IgD-negative memory B cell (primary cell): ENCODE measurements at regions not wholly inside any gene's neighbourhood (a gene's known extent, or its start where the extent isn't known, plus 50 kb on each side); places are given as distances from the start of the nearest gene placed in this dataset.
A peak's percentile ranks its signal among the peaks of the same experiment; 100 is the strongest.

Experiments used
- H3K27ac Mint-ChIP-seq, 3 donors: one replicate each; pipeline ENCODE4 v1.8.0; 2020 to 2022; ENCODE audit warnings: mild to moderate bottlenecking in 3 of 3, mixed read lengths in 3 of 3, moderate library complexity in 1 of 3
- H3K27me3 Mint-ChIP-seq: one replicate; pipeline ENCODE4 v1.8.0; 2021; ENCODE audit warnings: mixed read lengths
- H3K36me3 Mint-ChIP-seq: one replicate; pipeline ENCODE4 v1.8.0; 2020; ENCODE audit warnings: mild to moderate bottlenecking, mixed read lengths
- H3K4me1 Mint-ChIP-seq, 3 donors: one replicate each; pipeline ENCODE4 v1.8.0; 2020 to 2022; ENCODE audit warnings: mixed read lengths in 3 of 3, mild to moderate bottlenecking in 1 of 3
- H3K4me3 Mint-ChIP-seq, 4 donors: one replicate each; pipeline ENCODE4 v1.8.0; 2020 to 2022; ENCODE audit warnings: mild to moderate bottlenecking in 4 of 4, mixed read lengths in 4 of 4, moderate library complexity in 3 of 4
- H3K9me3 Mint-ChIP-seq, 3 donors: one replicate each; pipeline ENCODE4 v1.8.0; 2020 to 2021; ENCODE audit warnings: mixed read lengths in 3 of 3, mild to moderate bottlenecking in 1 of 3

DNA sequence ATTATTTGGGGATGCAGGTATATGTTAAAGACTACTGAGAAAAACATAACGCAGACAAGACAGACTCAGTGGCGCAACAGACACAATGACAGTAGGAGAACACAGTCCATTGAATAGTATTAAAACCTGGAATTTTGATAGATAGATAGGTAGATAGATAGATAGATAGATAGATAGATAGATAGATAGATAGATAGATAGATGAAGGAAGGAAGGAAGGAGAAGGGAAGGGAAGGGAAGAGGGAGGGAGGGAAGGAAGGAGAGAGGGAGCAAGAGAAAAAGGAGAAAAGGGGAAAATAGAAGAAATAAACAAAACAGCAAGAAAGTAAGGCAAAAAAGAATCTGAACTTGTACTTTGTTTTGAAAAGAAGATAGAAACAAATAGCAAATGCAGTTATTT, 404.5 kb downstream of the FOXO1 start:
- no peak overlapping the region for H3K27ac Mint-ChIP-seq

DNA sequence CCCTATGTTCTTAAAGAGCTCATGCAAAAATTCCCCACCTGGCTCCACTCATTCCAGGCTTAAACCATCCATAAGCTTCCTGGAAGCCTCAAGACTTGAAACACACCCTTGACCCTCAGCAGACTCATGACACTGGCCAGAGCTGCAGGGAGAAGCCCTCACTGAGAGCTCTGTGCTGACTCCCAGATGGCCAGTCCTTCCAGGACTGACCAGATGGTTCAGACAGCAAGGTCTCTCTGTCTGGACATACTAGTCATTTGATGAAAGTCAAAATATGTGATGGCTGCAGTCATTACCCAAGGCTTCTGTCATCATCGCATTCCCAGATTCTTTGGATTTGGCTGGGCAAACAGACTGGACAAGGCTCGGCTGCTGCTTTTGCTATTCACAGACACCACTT, 397.4 kb downstream of the FOXO1 start:
- Mint-ChIP-seq H3K9me3 (no peaks in the 10 kb centered on the region), H3K4me3 (no peak overlapping the region), H3K27me3 (peaks cover 3% of the 10 kb centered on the region), H3K4me1 (peaks cover 0 to 3% (median 1%) of the 10 kb centered on the region in 3 donors), H3K27ac (no peak overlapping the region), H3K36me3 (peaks cover 1% of the 10 kb centered on the region)

More for the DNA sequence above, 404.5 kb downstream of the FOXO1 start:
- peaks cover 4% of the 10 kb centered on the region for H3K27me3 Mint-ChIP-seq
- no peaks in the 10 kb centered on the region for H3K36me3 Mint-ChIP-seq
- H3K9me3 Mint-ChIP-seq = no peaks in the 10 kb centered on the region
- H3K4me3 Mint-ChIP-seq = no peak overlapping the region
- H3K4me1 Mint-ChIP-seq = peaks cover 0 to 1% (median 0%) of the 10 kb centered on the region in 3 donors

DNA sequence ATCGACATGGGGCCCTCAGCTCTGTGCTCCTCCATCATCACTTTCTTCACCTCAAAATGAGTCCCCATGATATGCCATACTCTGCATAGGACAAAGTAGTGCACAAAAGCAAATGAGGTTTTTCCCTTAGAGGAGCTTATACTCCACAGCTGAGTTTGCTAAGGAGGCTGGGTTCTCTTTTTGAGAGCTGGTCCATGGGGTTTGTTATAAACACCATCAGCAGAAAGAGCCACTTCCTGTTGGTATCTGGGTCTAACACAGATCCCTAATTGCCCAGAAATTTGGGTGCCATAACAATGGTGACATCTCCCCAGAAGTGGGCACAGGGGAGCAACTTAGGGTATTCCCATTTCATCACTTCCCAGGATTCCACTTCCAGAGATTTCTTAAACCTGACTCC, 395.7 kb downstream of the FOXO1 start:
- H3K27me3 Mint-ChIP-seq = no peaks in the 10 kb centered on the region
- H3K4me1 Mint-ChIP-seq = peaks cover 0 to 8% (median 5%) of the 10 kb centered on the region in 3 donors
- no peak overlapping the region for H3K4me3 Mint-ChIP-seq
- peaks cover 1% of the 10 kb centered on the region for H3K36me3 Mint-ChIP-seq
- no peak overlapping the region for H3K27ac Mint-ChIP-seq
- no peaks in the 10 kb centered on the region for H3K9me3 Mint-ChIP-seq

DNA sequence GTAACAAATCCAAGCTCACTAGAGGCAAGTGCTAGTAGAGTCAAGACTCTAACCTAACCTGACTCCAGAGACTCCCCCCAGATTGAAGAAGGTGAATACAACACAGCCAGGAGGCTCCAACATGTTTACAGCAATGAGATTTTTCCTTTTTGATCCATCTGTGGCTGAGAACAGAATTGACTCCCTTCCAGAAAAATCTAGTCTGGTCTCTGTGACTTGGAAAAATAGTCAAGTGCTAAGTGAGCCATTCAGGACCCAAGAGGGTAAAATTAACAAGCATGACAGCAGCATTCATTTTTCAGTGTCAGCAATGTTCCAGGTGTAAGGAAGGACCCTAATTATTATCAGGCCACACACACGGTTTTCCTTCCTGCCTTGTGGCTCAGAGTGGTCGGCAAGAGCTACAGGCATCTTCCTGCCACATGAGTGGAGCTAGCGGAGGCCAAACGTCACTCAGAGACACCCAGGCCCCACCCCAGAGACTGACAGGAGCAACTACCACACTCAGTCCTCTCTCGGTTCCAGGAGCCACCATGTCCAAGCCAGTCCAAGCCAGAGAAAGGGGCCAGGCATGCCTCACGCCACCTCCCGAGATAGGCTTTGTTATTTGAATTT, 395.1 kb downstream of the FOXO1 start:
- Mint-ChIP-seq H3K27ac (no peak overlapping the region), H3K36me3 (peaks cover 1% of the 10 kb centered on the region), H3K4me1 (peaks cover 0 to 8% (median 5%) of the 10 kb centered on the region in 3 donors), H3K4me3 (no peak overlapping the region), H3K9me3 (no peaks in the 10 kb centered on the region), H3K27me3 (no peaks in the 10 kb centered on the region)

DNA sequence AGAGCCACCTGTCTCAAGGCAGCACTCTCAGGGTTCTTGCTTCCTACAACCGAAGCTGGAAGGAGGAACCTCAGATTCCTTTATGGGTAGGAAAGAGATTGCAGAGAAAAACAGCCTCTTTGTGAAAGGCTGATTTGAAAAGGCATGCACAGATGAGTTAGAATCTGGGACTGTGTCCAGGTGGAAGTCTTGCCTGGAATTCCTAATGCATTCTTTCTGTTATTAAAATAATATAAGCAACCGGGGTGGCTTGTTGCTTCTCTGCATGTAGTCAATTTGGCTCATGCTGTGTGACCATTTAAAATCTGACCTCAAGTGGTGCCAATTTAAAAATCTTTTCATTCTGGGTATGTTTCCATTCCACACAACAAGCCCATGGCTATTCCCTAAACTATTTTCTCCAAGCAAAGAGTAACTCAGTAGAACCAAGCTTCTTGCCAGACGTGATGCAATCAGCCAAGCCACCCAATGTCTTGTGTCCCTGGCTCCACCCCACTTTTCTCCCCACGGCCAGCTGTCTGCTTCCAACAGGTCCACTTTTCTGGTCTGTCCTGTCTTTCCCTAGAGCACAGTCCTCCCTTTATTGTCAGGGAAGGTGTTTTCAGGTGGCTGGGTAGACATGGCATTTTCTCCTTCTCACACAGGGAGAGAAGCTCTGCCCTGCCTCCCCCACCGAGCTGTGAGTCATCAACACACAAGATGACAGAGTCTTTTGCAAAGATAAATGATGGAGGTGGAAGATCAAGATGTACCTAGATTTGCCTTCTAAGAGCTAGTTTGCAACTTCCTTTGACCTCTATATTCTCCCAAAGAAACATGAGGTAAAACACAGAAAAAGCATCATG, 394.3 kb downstream of the FOXO1 start:
- Mint-ChIP-seq H3K9me3 (no peaks in the 10 kb centered on the region), H3K27me3 (no peaks in the 10 kb centered on the region), H3K27ac (no peak overlapping the region), H3K36me3 (peaks cover 1% of the 10 kb centered on the region), H3K4me3 (no peak overlapping the region), H3K4me1 (peaks cover 0 to 8% (median 5%) of the 10 kb centered on the region in 3 donors)

DNA sequence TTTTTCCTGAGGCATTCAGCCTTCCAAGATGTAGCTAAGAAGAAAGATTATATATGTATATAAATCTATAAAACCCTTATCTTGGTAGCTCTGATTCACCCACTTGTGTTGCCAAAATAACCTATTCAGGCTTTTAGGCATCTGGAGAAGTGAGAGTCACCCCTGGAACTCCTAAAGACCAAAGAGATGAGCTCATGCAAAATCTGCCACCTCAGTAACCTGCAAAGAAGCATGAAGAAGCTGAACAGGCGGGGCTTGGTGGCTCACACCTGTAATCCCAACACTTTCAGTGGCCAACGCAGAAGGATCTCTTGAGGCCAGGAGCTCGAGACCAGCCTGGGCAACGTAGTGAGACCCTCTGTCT, 393.7 kb downstream of the FOXO1 start:
- no peaks in the 10 kb centered on the region for H3K9me3 Mint-ChIP-seq
- peaks cover 1% of the 10 kb centered on the region for H3K36me3 Mint-ChIP-seq
- no peak overlapping the region for H3K4me3 Mint-ChIP-seq
- H3K27me3 Mint-ChIP-seq = no peaks in the 10 kb centered on the region
- no peak overlapping the region for H3K27ac Mint-ChIP-seq
- H3K4me1 Mint-ChIP-seq = peaks cover 0 to 8% (median 5%) of the 10 kb centered on the region in 3 donors

DNA sequence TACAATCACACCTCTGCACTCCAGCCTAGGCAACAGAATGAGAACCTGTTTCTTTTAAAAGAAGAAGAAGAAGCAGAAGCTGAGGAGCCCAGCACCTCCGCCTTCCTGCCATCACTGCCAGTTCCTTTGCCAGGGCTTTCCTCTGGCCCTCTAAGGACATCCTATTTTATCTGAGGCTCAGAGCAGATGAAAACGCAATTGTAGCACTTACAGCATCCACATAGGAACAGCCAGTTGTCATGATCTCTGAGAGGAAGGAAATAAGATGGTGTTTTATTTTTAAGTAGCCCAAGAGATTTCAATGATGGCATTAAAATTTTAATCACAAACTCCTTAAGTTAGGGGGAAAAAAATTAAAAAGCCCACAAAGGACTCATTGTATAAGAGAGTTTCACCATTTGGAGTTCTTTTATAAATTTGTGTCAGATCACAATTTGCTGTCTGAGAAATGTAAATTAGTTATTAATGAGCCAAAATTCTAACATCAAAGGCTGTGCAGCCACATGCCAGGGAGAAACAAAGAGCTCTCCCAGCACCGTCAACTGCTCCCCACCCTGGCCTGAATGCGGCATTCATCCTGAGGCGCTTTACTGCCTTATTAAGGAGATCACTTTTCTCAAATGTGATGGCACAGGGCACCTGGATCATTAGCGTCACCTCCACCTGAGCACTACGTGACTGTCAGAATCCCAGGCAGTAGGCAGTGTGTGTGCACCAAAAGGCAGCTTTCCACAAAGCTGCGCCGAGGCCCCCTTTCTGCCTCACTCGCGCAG, 393.0 kb downstream of the FOXO1 start:
- Mint-ChIP-seq H3K36me3 (peaks cover 1% of the 10 kb centered on the region), H3K9me3 (no peaks in the 10 kb centered on the region), H3K4me3 (no peak overlapping the region), H3K27ac (no peak overlapping the region), H3K27me3 (no peaks in the 10 kb centered on the region), H3K4me1 (peaks cover 0 to 8% (median 5%) of the 10 kb centered on the region in 3 donors)

- Mint-ChIP-seq H3K27me3 (no peaks in the 10 kb centered on the region), H3K4me3 (no peak overlapping the region), H3K9me3 (no peaks in the 10 kb centered on the region), H3K27ac (no peak overlapping the region), H3K36me3 (peaks cover 1% of the 10 kb centered on the region), H3K4me1 (peaks cover 0 to 8% (median 5%) of the 10 kb centered on the region in 3 donors)
Observed at GRCh38 chr13:40274103-40274502, 392.3 kb downstream of the FOXO1 start.

- Mint-ChIP-seq H3K4me3 (no peak overlapping the region), H3K27ac (no peak overlapping the region), H3K27me3 (no peaks in the 10 kb centered on the region), H3K9me3 (no peaks in the 10 kb centered on the region), H3K4me1 (peaks cover 0 to 8% (median 5%) of the 10 kb centered on the region in 3 donors), H3K36me3 (peaks cover 5% of the 10 kb centered on the region)
Observed at GRCh38 chr13:40275155-40275554, 391.3 kb downstream of the FOXO1 start.

DNA sequence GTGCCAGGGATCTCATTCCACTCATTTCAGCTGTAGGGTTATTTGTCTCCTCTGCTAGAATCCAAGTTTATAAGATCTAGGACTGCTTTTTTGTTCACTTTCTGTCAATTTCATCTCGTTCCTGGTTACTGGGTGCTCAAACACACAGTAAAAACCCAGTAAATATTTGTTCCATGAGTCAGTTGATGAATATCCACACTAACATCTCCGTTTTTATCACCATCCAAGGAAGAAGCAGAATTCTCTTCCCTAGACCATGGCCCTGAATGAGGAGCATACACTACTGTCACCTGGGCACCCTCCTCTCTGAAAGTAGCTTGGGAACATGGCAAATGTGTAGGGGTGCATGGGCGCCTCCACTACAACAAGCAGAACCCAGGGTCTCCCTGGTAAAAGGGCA, 390.8 kb downstream of the FOXO1 start:
- peaks cover 3% of the 10 kb centered on the region for H3K36me3 Mint-ChIP-seq
- no peak overlapping the region for H3K4me3 Mint-ChIP-seq
- H3K27ac Mint-ChIP-seq = no peak overlapping the region
- no peaks in the 10 kb centered on the region for H3K9me3 Mint-ChIP-seq
- H3K27me3 Mint-ChIP-seq = peaks cover 1% of the 10 kb centered on the region
- peaks cover 0 to 8% (median 5%) of the 10 kb centered on the region in 3 donors for H3K4me1 Mint-ChIP-seq

DNA sequence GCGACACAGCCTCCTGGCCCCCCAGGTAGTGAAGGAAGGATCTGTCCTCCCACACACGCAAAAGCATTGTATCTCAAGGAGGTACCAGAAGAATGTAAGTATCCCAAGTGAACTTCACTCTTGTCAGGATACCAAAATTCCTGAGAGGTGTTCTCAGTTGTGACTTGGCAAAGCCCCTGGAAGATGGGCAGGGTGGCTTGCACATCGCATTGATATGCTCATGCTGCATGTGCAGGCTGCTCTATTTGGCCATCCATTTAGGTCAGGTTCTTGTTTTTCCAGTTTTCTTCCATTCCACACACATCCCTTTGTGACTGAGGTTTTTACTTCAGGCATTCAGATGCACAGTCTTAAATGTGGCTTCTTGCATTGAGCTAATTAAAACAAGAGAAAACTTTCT, 382.8 kb downstream of the FOXO1 start:
- Mint-ChIP-seq H3K27ac (peak overlapping the region in 1 of 3 donors; percentile 33), H3K9me3 (peaks cover 0 to 2% (median 0%) of the 10 kb centered on the region in 3 donors), H3K27me3 (peaks cover 2% of the 10 kb centered on the region), H3K4me1 (peaks cover 0 to 3% (median 0%) of the 10 kb centered on the region in 3 donors), H3K36me3 (peaks cover 3% of the 10 kb centered on the region), H3K4me3 (peak overlapping the region in 1 of 4 donors; percentile 59)

- Mint-ChIP-seq H3K36me3 (no peaks in the 10 kb centered on the region), H3K4me3 (no peak overlapping the region), H3K9me3 (peaks cover 0 to 2% (median 0%) of the 10 kb centered on the region in 3 donors), H3K27ac (no peak overlapping the region), H3K27me3 (peaks cover under 1% of the 10 kb centered on the region), H3K4me1 (peaks cover 0 to 3% (median 0%) of the 10 kb centered on the region in 3 donors)
Observed at GRCh38 chr13:40285634-40286033, 380.8 kb downstream of the FOXO1 start.

- H3K36me3 Mint-ChIP-seq = no peaks in the 10 kb centered on the region
- H3K27ac Mint-ChIP-seq = no peak overlapping the region
- no peaks in the 10 kb centered on the region for H3K27me3 Mint-ChIP-seq
- H3K4me1 Mint-ChIP-seq = peaks cover 0 to 3% (median 0%) of the 10 kb centered on the region in 3 donors
- no peaks in the 10 kb centered on the region for H3K9me3 Mint-ChIP-seq
- no peak overlapping the region for H3K4me3 Mint-ChIP-seq
Observed at GRCh38 chr13:40287428-40287827, 379.0 kb downstream of the FOXO1 start.

DNA sequence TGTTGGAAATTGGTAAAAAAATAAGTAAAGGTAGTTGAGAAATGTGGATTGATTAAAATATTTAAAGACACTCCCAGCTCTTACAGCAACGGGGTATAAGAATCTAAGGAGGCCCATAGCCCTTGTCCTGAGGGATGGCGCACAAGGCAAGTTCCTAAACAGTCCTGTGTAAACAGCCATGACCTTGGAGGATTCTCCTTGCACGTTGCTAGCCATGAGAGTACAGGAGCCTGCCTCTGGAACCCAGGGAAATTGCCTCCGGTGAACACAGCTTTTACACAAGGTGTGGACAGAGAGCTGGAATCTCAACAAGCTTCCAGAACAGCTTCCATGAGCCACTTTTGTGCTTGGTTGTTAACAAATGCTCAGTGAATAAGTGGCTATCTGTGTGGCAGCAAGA, 378.2 kb downstream of the FOXO1 start:
- H3K4me3 Mint-ChIP-seq = no peak overlapping the region
- H3K36me3 Mint-ChIP-seq = no peaks in the 10 kb centered on the region
- no peaks in the 10 kb centered on the region for H3K27me3 Mint-ChIP-seq
- no peak overlapping the region for H3K27ac Mint-ChIP-seq
- H3K9me3 Mint-ChIP-seq = no peaks in the 10 kb centered on the region
- H3K4me1 Mint-ChIP-seq = peaks cover 0 to 3% (median 0%) of the 10 kb centered on the region in 3 donors

GRCh38 chr13:40290758-40291157, 375.7 kb downstream of the FOXO1 start:
- no peak overlapping the region for H3K4me3 Mint-ChIP-seq
- peaks cover 0 to 2% (median 0%) of the 10 kb centered on the region in 3 donors for H3K9me3 Mint-ChIP-seq
- peaks cover 0 to 3% (median 0%) of the 10 kb centered on the region in 3 donors for H3K4me1 Mint-ChIP-seq
- H3K36me3 Mint-ChIP-seq = no peaks in the 10 kb centered on the region
- H3K27ac Mint-ChIP-seq = no peak overlapping the region
- H3K27me3 Mint-ChIP-seq = no peaks in the 10 kb centered on the region
